Endothelial cell (in vitro differentiated cells): ENCODE measurements at regions not wholly inside any gene's neighbourhood (a gene's known extent, or its start where the extent isn't known, plus 50 kb on each side); places are given as distances from the start of the nearest gene placed in this dataset.

Experiments
- DNase-seq: peaks from one replicate; pipeline ENCODE4 v3.0.0; 2021; ENCODE audit warnings: low spot score
- H3K27ac Mint-ChIP-seq: one replicate; pipeline ENCODE4 v1.8.0; 2021; ENCODE audit warnings: mixed read lengths, inconsistent platforms; ENCODE audit not compliant: unreplicated experiment
- H3K27me3 Mint-ChIP-seq: one replicate; pipeline ENCODE4 v1.8.0; 2021; ENCODE audit warnings: mild to moderate bottlenecking, moderate library complexity, mixed read lengths, inconsistent platforms; ENCODE audit not compliant: unreplicated experiment
- H3K36me3 Mint-ChIP-seq: one replicate; pipeline ENCODE4 v1.8.0; 2021; ENCODE audit warnings: mild to moderate bottlenecking, low read depth, mixed read lengths, inconsistent platforms; ENCODE audit not compliant: unreplicated experiment
- H3K4me1 Mint-ChIP-seq: one replicate; pipeline ENCODE4 v1.8.0; 2021; ENCODE audit warnings: mild to moderate bottlenecking, mixed read lengths, inconsistent platforms; ENCODE audit not compliant: unreplicated experiment
- H3K4me3 Mint-ChIP-seq: one replicate; pipeline ENCODE4 v1.8.0; 2021; ENCODE audit warnings: mild to moderate bottlenecking, mixed read lengths, inconsistent platforms; ENCODE audit not compliant: unreplicated experiment
- H3K9me3 Mint-ChIP-seq: one replicate; pipeline ENCODE4 v1.8.0; 2021; ENCODE audit warnings: mixed read lengths, inconsistent platforms; ENCODE audit not compliant: unreplicated experiment
- TF ChIP-seq, protein P1 (sequence below): fragments of 200-600 bp; sonication (generic); IDR thresholded peaks from one replicate; pipeline ENCODE4 v1.5.0; 2021; ENCODE audit warnings: antibody characterized with exemption; ENCODE audit not compliant: unreplicated experiment

DNA sequence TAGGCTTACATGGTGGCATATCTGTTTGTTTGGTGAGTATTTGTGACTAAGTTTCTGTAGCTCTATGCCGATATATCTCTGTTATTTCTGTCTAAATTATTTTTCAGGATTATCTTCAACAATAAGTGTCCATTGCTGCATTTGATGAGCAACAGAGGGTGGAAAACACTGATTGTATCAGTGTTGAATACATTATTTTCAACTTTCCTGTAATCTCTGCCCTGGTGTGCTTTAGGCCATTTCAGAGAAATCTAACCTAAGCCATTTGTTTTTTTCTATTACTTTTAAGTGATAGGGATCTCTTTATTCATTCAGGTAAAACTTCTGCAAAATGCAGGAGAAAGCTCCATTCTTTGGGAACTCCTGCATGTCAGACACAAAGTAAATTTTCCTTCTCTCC is 654.5 kb downstream of the RNF144A start:
- Mint-ChIP-seq H3K4me1 (no peaks in the 10 kb centered on the region), H3K27me3 (no peaks in the 10 kb centered on the region), H3K27ac (no peak overlapping the region), H3K4me3 (no peak overlapping the region), H3K36me3 (no peaks in the 10 kb centered on the region), H3K9me3 (no peaks in the 10 kb centered on the region)
- no peak for DNase-seq
- TF ChIP-seq, protein P1, sequence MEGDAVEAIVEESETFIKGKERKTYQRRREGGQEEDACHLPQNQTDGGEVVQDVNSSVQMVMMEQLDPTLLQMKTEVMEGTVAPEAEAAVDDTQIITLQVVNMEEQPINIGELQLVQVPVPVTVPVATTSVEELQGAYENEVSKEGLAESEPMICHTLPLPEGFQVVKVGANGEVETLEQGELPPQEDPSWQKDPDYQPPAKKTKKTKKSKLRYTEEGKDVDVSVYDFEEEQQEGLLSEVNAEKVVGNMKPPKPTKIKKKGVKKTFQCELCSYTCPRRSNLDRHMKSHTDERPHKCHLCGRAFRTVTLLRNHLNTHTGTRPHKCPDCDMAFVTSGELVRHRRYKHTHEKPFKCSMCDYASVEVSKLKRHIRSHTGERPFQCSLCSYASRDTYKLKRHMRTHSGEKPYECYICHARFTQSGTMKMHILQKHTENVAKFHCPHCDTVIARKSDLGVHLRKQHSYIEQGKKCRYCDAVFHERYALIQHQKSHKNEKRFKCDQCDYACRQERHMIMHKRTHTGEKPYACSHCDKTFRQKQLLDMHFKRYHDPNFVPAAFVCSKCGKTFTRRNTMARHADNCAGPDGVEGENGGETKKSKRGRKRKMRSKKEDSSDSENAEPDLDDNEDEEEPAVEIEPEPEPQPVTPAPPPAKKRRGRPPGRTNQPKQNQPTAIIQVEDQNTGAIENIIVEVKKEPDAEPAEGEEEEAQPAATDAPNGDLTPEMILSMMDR: no peak

DNA sequence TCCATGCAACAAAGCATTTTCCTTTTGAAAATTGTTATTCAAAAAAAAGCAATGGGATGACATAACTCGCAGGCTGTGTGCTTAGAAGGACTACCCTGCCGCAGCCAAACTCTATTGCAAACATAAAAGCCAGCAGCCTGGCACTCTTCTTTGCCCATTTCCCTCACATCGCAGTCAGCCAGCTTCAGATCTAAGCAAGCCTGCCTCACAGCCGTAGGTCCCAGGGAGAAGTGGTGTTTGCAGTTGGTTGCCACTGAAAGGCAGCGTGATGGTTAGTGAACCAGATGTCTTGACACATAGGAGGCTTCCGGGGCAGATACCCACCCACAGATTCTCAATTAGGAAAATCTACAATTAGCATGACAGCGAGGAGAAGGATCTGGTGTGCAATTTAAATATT is 655.2 kb downstream of the RNF144A start:
- TF ChIP-seq, protein P1: no peak
- no peak overlapping the region for H3K27ac Mint-ChIP-seq
- no peaks in the 10 kb centered on the region for H3K27me3 Mint-ChIP-seq
- H3K4me1 Mint-ChIP-seq: no peaks in the 10 kb centered on the region
- H3K4me3 Mint-ChIP-seq: no peak overlapping the region
- no peaks in the 10 kb centered on the region for H3K9me3 Mint-ChIP-seq
- no peaks in the 10 kb centered on the region for H3K36me3 Mint-ChIP-seq
- no peak for DNase-seq

DNA sequence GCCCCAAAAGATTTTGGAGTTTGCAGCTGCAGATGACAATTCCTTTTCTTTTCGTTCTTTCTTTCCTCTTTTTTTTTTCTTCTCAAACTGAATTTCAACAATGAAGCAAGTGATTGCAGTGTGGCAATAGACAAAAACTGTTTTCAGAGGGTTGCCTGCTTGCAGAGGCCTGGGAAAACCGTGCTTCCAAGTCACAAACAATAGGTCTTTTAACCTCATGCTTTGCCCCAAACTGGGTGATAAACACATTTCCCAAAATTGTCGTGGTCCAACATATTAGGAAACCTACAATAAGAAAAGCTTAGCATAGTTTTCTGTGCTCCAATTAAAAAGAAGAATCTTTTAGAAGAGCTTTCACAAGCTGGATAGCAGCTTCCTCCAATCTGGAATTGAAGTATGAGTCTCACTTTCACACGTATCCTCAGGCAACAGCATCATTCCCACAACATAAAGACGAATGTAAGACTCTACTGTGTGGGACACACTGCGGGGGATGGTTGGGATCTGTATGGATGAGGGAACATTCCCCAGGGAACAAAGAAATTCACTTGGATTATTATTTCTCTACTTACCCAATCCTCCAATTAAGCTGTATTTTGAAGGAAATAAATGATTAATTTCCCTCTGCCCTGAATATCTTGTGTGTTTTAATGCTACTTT is 656.1 kb downstream of the RNF144A start:
- DNase-seq: no peak
- Mint-ChIP-seq H3K36me3 (no peaks in the 10 kb centered on the region), H3K27me3 (no peaks in the 10 kb centered on the region), H3K4me1 (no peaks in the 10 kb centered on the region), H3K4me3 (no peak overlapping the region), H3K9me3 (no peaks in the 10 kb centered on the region), H3K27ac (no peak overlapping the region)
- TF ChIP-seq, protein P1: no peak

DNA sequence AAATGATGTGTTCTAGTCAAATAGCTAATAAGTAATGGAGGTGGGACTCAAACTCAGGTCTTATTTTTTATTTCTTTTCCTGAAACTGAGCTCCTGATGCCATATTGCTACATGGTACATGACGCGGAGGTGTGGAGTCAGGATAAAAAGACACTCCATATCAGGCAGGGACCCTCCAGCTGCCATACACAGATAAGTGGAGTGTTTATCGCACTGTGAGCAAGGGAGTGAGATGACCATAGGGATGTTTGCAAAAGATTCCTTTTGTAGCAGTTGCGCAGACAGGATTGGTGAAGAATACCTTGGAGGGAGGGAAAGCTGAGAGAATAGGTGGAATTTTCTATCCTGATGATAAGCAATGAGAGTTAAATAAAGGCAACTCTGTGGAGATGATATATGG is 657.2 kb downstream of the RNF144A start:
- Mint-ChIP-seq H3K9me3 (no peaks in the 10 kb centered on the region), H3K4me1 (no peaks in the 10 kb centered on the region), H3K27me3 (no peaks in the 10 kb centered on the region), H3K36me3 (no peaks in the 10 kb centered on the region), H3K27ac (no peak overlapping the region), H3K4me3 (no peak overlapping the region)
- DNase-seq: no peak
- TF ChIP-seq, protein P1: no peak

DNA sequence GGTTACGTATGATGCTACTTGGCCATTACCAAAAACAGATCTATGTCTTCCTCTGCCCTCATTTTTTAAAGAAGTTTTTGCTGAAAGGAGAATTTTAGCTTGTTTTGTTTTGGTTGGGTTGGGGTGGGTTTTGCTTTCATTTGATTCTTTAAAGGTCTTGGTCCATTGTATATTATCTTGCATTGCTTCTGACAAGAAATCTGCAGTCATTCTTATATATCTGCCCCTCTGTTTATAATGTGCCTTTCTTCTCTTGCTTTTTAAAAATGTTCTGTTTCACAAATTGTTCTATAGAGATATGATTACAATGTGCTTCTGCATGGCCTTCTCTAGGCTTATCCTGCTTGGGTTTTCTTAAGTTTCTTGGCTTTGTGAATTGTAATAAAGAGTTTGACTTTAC is 660.6 kb downstream of the RNF144A start:
- Mint-ChIP-seq H3K4me3 (no peak overlapping the region), H3K36me3 (no peaks in the 10 kb centered on the region), H3K27me3 (no peaks in the 10 kb centered on the region), H3K4me1 (no peaks in the 10 kb centered on the region), H3K27ac (no peak overlapping the region), H3K9me3 (no peaks in the 10 kb centered on the region)
- TF ChIP-seq, protein P1: no peak
- no peak for DNase-seq
